Fibroblast of skin of abdomen (primary cell): ENCODE measurements at regions not wholly inside any gene's neighbourhood (a gene's known extent, or its start where the extent isn't known, plus 50 kb on each side); places are given as distances from the start of the nearest gene placed in this dataset.
"Not testable (repeated sequence)": the region's sequence is repeated elsewhere in the genome, so short reads cannot be mapped to it uniquely, and the experiment has no call there.

Experiments
- DNase-seq: peaks from one replicate; pipeline ENCODE4 v3.0.0-alpha.2; 2013

DNA sequence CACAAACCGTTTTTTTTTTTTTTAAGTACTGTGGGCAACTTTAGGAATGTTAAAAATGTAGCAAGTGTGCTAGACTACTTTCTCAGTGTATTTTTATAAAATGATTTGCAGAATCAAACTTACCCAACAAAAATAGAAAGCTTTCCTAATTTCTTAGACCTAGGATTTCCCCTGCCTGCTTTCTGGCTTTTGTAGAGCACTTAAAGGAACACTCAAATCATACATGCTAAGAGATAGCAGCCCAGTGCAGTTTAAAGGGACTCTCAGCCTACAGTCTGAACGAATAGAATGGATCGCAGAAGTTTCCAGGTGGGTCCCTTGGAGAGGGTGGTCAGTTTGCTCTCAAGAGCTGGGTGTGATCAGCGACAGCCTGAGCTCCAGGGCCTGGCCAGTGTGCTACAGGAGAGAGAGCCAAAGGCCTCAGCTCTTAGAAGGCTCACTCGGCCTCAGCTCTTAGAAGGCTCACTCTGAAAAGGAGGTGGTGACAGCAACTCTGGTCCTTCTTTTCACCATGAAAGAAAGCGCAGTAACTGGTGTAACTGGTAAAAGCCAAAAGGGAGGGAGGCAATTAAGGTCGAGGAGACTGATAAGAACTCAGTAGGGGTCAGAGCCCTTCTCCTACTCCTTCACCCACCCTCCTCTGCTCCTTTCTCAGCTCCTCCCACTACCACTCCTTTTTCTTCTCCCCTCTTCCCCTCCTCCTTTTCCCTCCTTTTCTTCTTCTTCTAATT, 142.4 kb downstream of the ZFP64 start:
- peak; percentile 28 for DNase-seq

DNA sequence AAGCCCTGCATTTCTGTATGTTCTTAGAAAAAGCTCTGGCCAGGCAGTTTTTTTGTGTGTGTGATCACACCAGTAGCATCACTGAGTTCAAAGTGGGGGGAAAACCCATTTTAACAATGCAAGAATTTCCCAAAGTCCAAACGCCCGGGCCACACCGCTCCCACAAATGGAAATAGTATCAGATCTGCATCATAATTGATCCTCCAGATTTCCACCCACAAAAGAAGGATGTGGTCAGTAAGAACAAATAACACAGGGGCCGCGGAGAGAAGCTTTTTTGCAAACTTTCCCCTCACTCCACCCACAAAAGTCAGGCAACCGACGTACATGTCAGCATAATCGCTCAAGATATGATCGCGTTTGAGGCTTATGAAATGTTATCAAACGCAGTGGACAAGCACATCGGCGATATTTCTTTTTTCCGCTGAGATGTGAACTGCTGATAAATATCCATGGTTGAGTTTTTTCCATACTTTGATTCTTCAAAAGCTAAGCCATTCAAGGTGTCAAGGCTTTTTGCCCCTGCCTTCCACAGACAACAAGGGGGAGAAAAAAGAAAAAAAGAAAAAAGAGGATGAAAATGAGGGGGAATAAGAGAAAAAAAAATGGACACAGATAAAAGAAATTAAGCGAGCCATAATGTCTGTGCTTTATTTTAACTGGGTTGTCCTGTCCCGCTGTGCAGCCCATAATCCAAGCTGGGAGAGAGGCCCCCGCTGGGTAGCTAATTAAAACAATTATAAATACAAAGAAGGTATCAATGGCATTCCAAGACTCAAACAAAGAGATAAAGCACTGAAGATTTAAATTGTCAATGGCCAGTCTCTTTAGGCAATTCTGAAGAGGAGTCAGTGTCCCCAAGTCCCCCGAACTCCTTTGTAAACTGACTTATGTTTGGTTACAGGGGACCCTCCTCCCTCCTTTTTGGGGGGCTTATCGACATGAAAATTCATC, 143.5 kb downstream of the ZFP64 start:
- DNase-seq: peak; percentile 48

DNA sequence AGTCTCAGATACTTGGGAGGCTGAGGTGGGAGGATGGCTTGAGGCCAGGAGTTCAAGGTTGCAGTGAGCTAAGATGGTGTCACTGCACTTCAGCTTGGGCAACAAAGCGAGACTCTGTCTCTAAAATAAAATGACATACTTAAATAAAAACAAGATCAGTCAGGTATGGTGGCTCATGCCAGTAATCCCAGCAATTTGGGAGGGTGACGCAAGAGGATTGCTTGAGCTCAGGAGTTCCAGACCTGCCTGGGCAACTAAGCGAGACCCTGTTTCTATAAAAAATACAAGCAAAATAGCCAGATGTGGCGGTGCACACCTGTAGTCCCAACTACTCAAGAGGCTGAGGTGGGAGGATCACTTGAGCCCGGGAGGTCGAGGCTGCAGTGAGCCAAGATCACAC, 149.6 kb downstream of the ZFP64 start:
- no peak for DNase-seq

DNA sequence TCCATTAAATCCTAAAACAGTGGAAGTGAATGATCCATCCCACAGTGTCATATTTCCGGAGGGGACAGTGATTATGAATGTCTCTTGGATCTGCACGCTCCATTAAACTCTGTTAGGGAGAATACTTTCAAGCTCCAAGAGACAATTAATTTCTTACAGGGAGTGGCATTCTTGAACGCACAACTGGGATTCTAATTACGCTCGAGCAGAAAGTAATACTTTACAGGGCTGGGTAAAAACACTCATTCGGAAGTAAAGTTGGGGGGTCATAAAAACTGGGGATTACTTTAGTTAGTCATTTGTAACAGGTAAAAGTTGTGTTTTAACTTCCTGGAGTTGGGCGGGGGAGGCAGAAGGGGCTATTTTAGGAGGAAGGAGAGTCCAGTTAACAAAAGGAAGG, 151.8 kb downstream of the ZFP64 start:
- DNase-seq: no peak

- not testable (repeated sequence) for DNase-seq
These were observed 152.9 kb downstream of the ZFP64 start for GRCh38 chr20:52038632-52039031.

- no peak for DNase-seq
These were observed 154.2 kb downstream of the ZFP64 start for GRCh38 chr20:52037370-52037769.

GRCh38 chr20:52035977-52036376, 155.6 kb downstream of the ZFP64 start:
- no peak for DNase-seq

DNA sequence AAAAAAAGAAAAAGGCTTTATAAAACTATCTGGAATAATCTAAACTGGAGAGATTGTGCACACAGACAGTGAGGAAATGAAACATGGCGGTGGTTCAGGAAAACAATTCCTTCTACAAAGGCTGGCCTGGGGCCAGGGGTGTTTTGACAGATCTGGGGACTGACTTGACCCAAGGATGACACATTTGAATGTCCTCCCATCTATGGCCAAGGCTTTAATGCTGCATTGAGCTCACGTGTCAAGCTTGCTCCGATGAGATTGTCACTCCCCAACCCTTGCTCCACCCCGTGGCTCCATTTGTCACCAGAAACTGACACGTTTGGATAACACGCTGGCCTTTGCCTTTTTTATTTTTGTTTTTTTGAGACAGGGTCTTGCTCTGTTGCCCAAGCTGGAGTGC, 156.1 kb downstream of the ZFP64 start:
- DNase-seq: no peak

- no peak for DNase-seq
These were observed 157.0 kb downstream of the ZFP64 start for GRCh38 chr20:52034581-52034980.

DNA sequence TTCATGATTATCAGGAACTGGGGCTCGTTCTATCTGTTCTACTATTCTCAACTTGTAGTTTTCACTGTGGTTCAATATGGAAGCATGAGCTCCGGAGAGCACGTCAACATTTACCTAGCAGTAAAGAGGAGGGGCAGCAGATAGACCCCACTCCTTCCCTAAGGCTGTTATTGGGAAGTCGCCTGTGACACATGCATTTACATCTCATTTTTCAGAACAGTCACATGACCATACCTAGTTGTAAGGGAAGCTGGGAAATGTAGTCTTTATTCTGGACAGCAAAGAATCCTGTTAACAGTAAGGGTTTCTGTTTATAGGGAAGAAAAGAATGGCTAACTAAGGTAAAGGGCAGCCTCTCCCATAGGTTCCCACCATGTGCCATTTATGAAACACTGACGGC, 158.3 kb downstream of the ZFP64 start:
- no peak for DNase-seq

DNA sequence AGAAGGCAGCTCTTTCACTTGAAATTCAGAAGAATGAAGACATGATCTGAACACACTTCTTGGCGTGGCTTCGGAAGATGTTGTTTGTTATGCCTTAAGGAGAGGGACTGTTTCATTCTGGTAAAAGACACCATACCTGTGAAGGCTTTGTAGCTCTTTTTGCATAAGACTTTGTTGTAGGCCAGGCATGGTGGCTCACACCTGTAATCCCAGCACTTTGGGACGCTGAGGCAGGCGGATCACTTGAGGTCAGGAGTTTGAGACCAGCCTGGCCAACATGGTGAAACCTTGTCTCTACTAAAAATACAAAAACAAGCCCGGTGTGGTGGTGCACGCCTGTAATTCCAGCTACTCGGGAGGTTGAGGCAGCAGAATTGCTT, 159.3 kb downstream of the ZFP64 start:
- DNase-seq: not testable (repeated sequence)

DNA sequence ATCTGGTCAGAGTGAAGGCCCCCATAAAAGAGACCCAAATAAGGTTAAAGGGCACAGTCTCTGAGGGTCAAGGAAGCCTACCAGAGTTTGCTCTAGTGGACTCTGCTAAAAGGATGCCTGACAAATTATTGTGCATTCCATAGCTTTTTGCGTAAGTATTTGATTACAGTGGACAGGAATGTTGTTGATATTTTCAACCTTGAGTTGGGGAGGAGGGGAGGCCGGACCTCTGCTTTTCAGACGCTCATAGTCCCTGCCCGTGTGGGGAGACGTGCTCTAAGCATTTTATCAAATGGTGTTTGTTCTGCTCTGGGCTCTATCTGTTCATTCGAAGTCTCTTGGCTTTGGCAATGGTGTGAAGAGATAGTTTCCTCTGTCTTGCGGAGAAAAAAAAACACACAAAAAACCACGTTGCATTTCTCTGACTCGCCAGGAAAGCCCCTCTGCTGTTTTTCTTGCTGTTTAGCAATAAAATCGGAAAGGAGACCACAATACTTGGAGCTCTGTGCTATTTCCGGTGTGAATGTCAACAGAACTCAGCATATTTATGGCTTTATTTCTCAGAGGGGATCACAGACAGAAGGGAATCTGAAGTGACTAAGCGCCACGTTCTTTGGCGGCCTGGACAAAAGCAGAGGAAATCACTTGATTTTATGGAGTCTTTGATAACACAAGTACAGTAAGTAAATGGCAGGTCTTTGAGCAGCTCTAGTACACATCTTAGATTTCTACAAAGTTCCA, 159.8 kb downstream of the ZFP64 start:
- DNase-seq: peak; percentile 95

GRCh38 chr20:52031206-52031562, 160.4 kb downstream of the ZFP64 start:
- peak; percentile 68 for DNase-seq

GRCh38 chr20:52029129-52029528, 162.4 kb downstream of the ZFP64 start:
- DNase-seq: not testable (repeated sequence)

GRCh38 chr20:52025938-52026337, 165.6 kb downstream of the ZFP64 start:
- DNase-seq: no peak

GRCh38 chr20:52019313-52019712, 172.3 kb downstream of the ZFP64 start:
- no peak for DNase-seq

GRCh38 chr20:52017669-52018317, 173.8 kb downstream of the ZFP64 start:
- DNase-seq: no peak

- DNase-seq: no peak
These were observed 175.6 kb downstream of the ZFP64 start for GRCh38 chr20:52016022-52016421.

DNA sequence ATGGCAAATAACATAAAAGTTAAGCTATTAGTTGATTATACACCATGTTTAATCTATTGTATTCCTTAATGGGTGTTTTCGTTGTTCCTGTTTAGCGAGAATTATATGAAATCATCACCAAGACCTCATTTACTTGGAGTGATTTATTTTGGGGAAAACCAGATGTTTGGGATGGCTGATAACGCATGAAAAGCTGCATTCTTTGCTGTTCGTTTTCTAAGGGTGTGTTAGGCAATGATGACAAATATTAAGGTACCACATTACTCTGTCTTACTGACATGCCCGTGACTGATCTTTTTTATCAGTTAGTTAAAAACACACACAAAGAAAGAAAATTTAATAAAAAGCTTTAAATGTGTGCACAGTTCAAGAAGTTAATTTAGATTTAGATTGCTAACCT, 176.4 kb downstream of the ZFP64 start:
- DNase-seq: peak; percentile 18

GRCh38 chr20:52012079-52012478, 179.5 kb downstream of the ZFP64 start:
- peak; percentile 46 for DNase-seq

GRCh38 chr20:52011093-52011492, 180.5 kb downstream of the ZFP64 start:
- no peak for DNase-seq

GRCh38 chr20:52010541-52010940, 181.0 kb downstream of the ZFP64 start:
- no peak for DNase-seq

DNA sequence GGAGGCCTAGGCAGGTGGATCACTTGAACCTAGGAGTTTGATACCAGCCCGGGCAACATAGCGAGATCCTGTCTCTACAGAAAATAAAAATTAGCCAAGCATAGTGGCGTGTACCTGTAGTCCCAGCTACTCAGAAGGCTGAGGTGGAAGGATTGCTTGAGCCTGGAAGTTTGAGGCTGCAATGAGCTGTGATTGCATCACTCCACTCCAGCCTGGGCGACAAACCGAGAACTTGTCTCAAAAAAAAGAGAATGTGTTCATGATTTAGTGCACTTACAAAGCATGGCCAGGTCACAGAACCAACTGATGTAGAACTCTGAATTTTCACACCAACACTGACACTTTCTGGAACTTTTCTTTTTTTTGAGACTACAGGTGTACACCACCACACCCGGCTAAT, 182.7 kb downstream of the ZFP64 start:
- DNase-seq: no peak
